ENCODE measurements at regions not wholly inside any gene's neighbourhood (a gene's known extent, or its start where the extent isn't known, plus 50 kb on each side); places are given as distances from the start of the nearest gene placed in this dataset.

DNA sequence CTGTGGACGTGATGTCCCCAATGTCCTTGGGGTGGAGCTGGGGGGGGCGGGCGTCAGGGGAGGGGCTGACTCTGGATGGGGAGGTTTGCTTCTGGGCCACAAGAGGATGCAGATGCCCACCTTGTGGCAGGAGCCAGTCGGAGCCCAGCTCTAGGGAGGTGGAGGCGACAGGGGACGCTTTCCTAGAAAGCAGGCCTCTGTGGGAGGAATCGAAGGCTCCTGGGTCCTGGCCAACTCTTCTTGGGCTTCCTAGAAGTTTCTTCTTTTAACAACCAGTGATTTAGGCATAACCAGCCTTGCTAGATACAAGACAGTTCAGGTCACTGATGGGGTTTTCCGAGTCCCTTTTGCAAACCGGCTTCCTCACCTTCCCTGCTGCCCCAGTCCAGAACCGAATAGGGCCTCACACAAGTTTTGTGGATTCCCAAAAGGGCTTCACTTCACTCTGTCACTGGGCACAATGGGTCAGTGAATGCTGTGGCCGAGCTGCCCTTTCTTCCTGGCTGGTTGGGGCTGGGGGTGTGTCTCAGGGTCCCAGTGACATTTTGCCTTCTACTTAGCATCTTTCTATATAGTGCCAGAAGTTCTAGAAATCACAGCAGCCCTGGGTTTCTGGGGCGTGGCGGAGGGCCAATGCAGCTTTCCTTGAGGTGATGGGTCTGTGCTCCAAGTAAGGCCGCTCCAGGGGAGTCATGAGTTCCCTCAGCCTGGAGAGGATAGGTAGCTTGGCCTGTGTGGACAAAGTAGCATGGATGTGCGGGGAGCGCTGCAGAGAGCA is 78.4 kb upstream of the FOXP4 start:
- Histone ChIP-seq H3K4me2 (no peak overlapping the region), H3K4me3 (no peak overlapping the region), H3K4me1 (peaks cover 7% of the 10 kb centered on the region; the same call in 2 of the 3 replicates), H3K27ac (no peak overlapping the region), H3K9me3 (no peaks in the 10 kb centered on the region)
- DNase-seq (ENCODE audit: low read depth in 1 of 2, low spot score in 1 of 2) (no peak), FAIRE-seq (no peak), ATAC-seq (no peak)
- TF ChIP-seq, protein P1, sequence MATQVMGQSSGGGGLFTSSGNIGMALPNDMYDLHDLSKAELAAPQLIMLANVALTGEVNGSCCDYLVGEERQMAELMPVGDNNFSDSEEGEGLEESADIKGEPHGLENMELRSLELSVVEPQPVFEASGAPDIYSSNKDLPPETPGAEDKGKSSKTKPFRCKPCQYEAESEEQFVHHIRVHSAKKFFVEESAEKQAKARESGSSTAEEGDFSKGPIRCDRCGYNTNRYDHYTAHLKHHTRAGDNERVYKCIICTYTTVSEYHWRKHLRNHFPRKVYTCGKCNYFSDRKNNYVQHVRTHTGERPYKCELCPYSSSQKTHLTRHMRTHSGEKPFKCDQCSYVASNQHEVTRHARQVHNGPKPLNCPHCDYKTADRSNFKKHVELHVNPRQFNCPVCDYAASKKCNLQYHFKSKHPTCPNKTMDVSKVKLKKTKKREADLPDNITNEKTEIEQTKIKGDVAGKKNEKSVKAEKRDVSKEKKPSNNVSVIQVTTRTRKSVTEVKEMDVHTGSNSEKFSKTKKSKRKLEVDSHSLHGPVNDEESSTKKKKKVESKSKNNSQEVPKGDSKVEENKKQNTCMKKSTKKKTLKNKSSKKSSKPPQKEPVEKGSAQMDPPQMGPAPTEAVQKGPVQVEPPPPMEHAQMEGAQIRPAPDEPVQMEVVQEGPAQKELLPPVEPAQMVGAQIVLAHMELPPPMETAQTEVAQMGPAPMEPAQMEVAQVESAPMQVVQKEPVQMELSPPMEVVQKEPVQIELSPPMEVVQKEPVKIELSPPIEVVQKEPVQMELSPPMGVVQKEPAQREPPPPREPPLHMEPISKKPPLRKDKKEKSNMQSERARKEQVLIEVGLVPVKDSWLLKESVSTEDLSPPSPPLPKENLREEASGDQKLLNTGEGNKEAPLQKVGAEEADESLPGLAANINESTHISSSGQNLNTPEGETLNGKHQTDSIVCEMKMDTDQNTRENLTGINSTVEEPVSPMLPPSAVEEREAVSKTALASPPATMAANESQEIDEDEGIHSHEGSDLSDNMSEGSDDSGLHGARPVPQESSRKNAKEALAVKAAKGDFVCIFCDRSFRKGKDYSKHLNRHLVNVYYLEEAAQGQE (IDR thresholded peaks at IDR 0.05), result no peak
- TF ChIP-seq ZC3H11A (IDR thresholded peaks at IDR 0.05) (no peak), EHF (CRISPR knock-in tag; IDR thresholded peaks at IDR 0.05) (no peak), CBX8 (IDR thresholded peaks at IDR 0.05) (no peak), RNF2 (IDR thresholded peaks at IDR 0.05; ENCODE audit: borderline replicate concordance, low read depth) (no peak), POLR2AphosphoS2 (conservative IDR thresholded peaks at IDR 0.05; ENCODE audit: low read length) (no peak)
- TF ChIP-seq, protein P2, sequence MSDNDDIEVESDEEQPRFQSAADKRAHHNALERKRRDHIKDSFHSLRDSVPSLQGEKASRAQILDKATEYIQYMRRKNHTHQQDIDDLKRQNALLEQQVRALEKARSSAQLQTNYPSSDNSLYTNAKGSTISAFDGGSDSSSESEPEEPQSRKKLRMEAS (IDR thresholded peaks at IDR 0.05), result no peak
- ChIA-PET POLR2A (no interaction called here), CTCF (interaction anchor here (0.7 to 2.0 kb wide), 5 partner anchors 12 to 43 kb away, joined by 3 to 7 read pairs (median 3); no protein-coding TSS in a partner anchor)
- WGBS (ENCODE audit: missing lambda C conversion rate), result 87% methylated on average over 10 of the region's 16 CpGs

DNA sequence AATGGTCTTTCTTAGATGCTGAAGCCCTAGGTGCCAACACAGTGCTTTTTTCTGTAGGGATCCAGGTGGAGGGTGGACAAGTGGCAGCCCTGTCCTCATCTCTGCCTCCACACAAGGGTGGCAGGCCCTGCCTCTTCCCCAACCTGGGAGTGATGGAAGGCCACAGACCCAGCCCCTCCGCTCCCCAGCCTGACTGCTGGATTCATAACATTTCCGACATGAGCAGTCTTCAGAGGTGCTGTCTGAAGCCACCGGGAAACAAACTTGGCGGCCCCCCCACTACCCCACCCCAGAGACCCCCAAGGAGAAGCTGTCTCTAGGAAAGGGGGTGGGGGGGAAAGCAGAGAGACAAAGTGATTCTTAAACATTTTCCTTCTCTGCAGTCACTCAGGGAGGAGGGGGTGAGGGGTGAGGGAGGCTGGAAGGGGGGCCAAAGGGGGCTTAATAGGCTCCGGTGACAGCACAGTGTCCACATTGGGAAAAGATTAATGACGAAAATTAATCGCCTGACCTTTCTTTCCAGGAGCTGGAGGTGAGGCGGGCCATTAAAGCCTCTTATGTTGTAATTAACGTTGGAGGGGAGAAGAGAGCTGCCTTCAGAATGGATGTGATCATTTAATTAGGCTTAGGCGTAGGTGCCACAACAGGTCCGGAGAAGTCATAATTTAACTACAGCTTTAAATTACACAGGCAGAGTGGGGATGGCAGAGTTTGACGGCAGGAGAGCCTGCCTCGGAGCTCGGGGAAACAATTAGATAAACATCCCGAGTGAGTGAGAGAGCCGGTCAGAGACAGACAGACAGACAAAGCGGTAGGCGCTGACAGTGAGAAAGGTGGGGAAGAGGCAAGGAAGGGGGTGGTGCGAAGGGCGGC is 76.8 kb upstream of the FOXP4 start:
- FAIRE-seq, result no peak
- 72% methylated on average over 17 of the region's 20 CpGs for WGBS (ENCODE audit: missing lambda C conversion rate)
- ChIA-PET CTCF (interaction anchor here (0.8 to 1.6 kb wide), 5 partner anchors 9 to 45 kb away, joined by 3 to 4 read pairs (median 3); no protein-coding TSS in a partner anchor), POLR2A (no interaction called here)
- no peak for TF ChIP-seq MYC (IDR thresholded peaks at IDR 0.05; ENCODE audit: borderline replicate concordance, low read length)
- no peak for TF ChIP-seq PHF8 (IDR thresholded peaks at IDR 0.05; ENCODE audit: borderline replicate concordance, low read depth)
- TF ChIP-seq, protein P3, sequence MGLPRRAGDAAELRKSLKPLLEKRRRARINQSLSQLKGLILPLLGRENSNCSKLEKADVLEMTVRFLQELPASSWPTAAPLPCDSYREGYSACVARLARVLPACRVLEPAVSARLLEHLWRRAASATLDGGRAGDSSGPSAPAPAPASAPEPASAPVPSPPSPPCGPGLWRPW (IDR thresholded peaks at IDR 0.05), result no peak
- no peak for TF ChIP-seq POLR2AphosphoS2 (conservative IDR thresholded peaks at IDR 0.05; ENCODE audit: low read length)
- no peak for TF ChIP-seq ESRRA (IDR thresholded peaks at IDR 0.05; ENCODE audit: borderline replicate concordance, low read length)
- no peak for TF ChIP-seq EHF (CRISPR knock-in tag; IDR thresholded peaks at IDR 0.05)
- TF ChIP-seq TFCP2L1 (CRISPR knock-in tag; IDR thresholded peaks at IDR 0.05), result no peak
- no peak for TF ChIP-seq FOSL2 (IDR thresholded peaks at IDR 0.05)
- TF ChIP-seq FOSL2 (CRISPR knock-in tag; IDR thresholded peaks at IDR 0.05), result no peak
- no peak for TF ChIP-seq NR3C1 (IDR thresholded peaks at IDR 0.05)
- no peak for TF ChIP-seq POLR2A (IDR thresholded peaks at IDR 0.05; ENCODE audit: low read length)
- TF ChIP-seq TP53 (CRISPR knock-in tag; IDR thresholded peaks at IDR 0.05), result no peak
- TF ChIP-seq, protein P4, sequence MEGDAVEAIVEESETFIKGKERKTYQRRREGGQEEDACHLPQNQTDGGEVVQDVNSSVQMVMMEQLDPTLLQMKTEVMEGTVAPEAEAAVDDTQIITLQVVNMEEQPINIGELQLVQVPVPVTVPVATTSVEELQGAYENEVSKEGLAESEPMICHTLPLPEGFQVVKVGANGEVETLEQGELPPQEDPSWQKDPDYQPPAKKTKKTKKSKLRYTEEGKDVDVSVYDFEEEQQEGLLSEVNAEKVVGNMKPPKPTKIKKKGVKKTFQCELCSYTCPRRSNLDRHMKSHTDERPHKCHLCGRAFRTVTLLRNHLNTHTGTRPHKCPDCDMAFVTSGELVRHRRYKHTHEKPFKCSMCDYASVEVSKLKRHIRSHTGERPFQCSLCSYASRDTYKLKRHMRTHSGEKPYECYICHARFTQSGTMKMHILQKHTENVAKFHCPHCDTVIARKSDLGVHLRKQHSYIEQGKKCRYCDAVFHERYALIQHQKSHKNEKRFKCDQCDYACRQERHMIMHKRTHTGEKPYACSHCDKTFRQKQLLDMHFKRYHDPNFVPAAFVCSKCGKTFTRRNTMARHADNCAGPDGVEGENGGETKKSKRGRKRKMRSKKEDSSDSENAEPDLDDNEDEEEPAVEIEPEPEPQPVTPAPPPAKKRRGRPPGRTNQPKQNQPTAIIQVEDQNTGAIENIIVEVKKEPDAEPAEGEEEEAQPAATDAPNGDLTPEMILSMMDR (IDR thresholded peaks at IDR 0.05), result no peak
- TF ChIP-seq CBX8 (IDR thresholded peaks at IDR 0.05), result no peak
- TF ChIP-seq NFE2L2 (conservative IDR thresholded peaks at IDR 0.05; ENCODE audit: low read length), result no peak
- TF ChIP-seq CEBPB (IDR thresholded peaks at IDR 0.05), result no peak
- no peak for TF ChIP-seq MAFK (IDR thresholded peaks at IDR 0.05; ENCODE audit: partially characterized antibody)
- TF ChIP-seq ZSCAN20 (CRISPR knock-in tag; IDR thresholded peaks at IDR 0.05), result no peak
- no peak for ATAC-seq
- Histone ChIP-seq H3K4me1 (peaks cover 3% of the 10 kb centered on the region; the same call in 2 of the 3 replicates), H3K4me2 (no peak overlapping the region), H3K4me3 (no peak overlapping the region), H3K27ac (no peak overlapping the region), H3K9me3 (no peaks in the 10 kb centered on the region)
- DNase-seq (ENCODE audit: low read depth in 1 of 2, low spot score in 1 of 2), result no peak
